HEK293 (cell line): ENCODE measurements at regions not wholly inside any gene's neighbourhood (a gene's known extent, or its start where the extent isn't known, plus 50 kb on each side); places are given as distances from the start of the nearest gene placed in this dataset.

Experiments used
- KLF16 ChIP-seq: fragments of 450-650 bp; formaldehyde crosslinking; IDR thresholded peaks from 2 replicates; pipeline ENCODE4 v1.5.1; 2017; ENCODE audit warnings: missing biosample characterization, missing genetic modification characterization
- OSR2 ChIP-seq: fragments of 450-650 bp; formaldehyde crosslinking; IDR thresholded peaks from 2 replicates; pipeline ENCODE4 v1.5.1; 2016; ENCODE audit warnings: missing biosample characterization, missing genetic modification characterization
- ZNF202 ChIP-seq: fragments of 450-650 bp; formaldehyde crosslinking; IDR thresholded peaks from 2 replicates; pipeline ENCODE4 v1.5.1; 2016; ENCODE audit warnings: missing biosample characterization, missing genetic modification characterization, borderline replicate concordance
- ZNF223 ChIP-seq: fragments of 450-650 bp; formaldehyde crosslinking; IDR thresholded peaks from 2 replicates; pipeline ENCODE4 v1.5.1; 2016; ENCODE audit warnings: missing biosample characterization, missing genetic modification characterization
- ZNF530 ChIP-seq: fragments of 450-650 bp; formaldehyde crosslinking; IDR thresholded peaks from 2 replicates; pipeline ENCODE4 v1.5.1; 2016; ENCODE audit warnings: low read depth, missing biosample characterization, missing genetic modification characterization
- TF ChIP-seq, protein P1 (sequence below): fragments of 450-650 bp; formaldehyde crosslinking; IDR thresholded peaks from 2 replicates; pipeline ENCODE4 v1.5.1; 2016; ENCODE audit warnings: missing biosample characterization, missing genetic modification characterization
- TF ChIP-seq, protein P2 (sequence below): fragments of 450-650 bp; formaldehyde crosslinking; IDR thresholded peaks from 2 replicates; pipeline ENCODE4 v1.5.0; 2017; ENCODE audit warnings: missing biosample characterization, missing genetic modification characterization, borderline replicate concordance
- TF ChIP-seq, protein P3 (sequence below): fragments of 450-650 bp; formaldehyde crosslinking; IDR thresholded peaks from 2 replicates; pipeline ENCODE4 v1.5.1; 2016; ENCODE audit warnings: missing biosample characterization, missing genetic modification characterization
- TF ChIP-seq, protein P4 (sequence below): fragments of 450-650 bp; formaldehyde crosslinking; IDR thresholded peaks from 2 replicates; pipeline ENCODE4 v1.5.1; 2016; ENCODE audit warnings: missing biosample characterization, missing genetic modification characterization
- TF ChIP-seq, protein P5 (sequence below): fragments of 450-650 bp; formaldehyde crosslinking; IDR thresholded peaks from 2 replicates; pipeline ENCODE4 v1.5.1; 2016; ENCODE audit warnings: missing biosample characterization, missing genetic modification characterization
- TF ChIP-seq, protein P6 (sequence below): fragments of 450-650 bp; formaldehyde crosslinking; IDR thresholded peaks from 2 replicates; pipeline ENCODE4 v1.5.1; 2016; ENCODE audit warnings: missing biosample characterization, missing genetic modification characterization

DNA sequence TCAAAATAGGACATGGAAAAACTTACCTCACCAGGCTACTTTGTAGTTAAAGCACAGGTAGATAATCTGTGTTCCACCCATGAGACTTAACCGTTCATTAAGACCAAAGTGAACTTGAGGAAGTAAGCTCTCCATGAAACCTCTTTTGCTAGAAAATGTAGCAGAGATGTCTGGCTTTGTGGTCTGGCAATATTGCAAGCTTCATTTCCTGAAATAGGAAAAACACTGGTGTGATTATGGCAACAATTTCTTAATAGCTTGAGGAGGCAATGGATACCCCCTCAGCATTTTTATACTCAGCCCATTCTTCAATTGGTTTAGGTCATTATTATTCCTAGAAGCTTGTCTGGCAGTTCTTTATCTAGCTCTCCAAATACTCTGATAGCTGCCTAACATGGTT is 957.3 kb downstream of the IGSF11 start:
- no peak for TF ChIP-seq KLF16
- TF ChIP-seq, protein P1, sequence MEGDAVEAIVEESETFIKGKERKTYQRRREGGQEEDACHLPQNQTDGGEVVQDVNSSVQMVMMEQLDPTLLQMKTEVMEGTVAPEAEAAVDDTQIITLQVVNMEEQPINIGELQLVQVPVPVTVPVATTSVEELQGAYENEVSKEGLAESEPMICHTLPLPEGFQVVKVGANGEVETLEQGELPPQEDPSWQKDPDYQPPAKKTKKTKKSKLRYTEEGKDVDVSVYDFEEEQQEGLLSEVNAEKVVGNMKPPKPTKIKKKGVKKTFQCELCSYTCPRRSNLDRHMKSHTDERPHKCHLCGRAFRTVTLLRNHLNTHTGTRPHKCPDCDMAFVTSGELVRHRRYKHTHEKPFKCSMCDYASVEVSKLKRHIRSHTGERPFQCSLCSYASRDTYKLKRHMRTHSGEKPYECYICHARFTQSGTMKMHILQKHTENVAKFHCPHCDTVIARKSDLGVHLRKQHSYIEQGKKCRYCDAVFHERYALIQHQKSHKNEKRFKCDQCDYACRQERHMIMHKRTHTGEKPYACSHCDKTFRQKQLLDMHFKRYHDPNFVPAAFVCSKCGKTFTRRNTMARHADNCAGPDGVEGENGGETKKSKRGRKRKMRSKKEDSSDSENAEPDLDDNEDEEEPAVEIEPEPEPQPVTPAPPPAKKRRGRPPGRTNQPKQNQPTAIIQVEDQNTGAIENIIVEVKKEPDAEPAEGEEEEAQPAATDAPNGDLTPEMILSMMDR: no peak
- TF ChIP-seq ZNF530 (tag by site-specific recombination): no peak
- TF ChIP-seq, protein P2, sequence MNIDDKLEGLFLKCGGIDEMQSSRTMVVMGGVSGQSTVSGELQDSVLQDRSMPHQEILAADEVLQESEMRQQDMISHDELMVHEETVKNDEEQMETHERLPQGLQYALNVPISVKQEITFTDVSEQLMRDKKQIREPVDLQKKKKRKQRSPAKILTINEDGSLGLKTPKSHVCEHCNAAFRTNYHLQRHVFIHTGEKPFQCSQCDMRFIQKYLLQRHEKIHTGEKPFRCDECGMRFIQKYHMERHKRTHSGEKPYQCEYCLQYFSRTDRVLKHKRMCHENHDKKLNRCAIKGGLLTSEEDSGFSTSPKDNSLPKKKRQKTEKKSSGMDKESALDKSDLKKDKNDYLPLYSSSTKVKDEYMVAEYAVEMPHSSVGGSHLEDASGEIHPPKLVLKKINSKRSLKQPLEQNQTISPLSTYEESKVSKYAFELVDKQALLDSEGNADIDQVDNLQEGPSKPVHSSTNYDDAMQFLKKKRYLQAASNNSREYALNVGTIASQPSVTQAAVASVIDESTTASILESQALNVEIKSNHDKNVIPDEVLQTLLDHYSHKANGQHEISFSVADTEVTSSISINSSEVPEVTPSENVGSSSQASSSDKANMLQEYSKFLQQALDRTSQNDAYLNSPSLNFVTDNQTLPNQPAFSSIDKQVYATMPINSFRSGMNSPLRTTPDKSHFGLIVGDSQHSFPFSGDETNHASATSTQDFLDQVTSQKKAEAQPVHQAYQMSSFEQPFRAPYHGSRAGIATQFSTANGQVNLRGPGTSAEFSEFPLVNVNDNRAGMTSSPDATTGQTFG (tag by site-specific recombination): no peak
- no peak for TF ChIP-seq ZNF202
- no peak for TF ChIP-seq ZNF223
- TF ChIP-seq, protein P3, sequence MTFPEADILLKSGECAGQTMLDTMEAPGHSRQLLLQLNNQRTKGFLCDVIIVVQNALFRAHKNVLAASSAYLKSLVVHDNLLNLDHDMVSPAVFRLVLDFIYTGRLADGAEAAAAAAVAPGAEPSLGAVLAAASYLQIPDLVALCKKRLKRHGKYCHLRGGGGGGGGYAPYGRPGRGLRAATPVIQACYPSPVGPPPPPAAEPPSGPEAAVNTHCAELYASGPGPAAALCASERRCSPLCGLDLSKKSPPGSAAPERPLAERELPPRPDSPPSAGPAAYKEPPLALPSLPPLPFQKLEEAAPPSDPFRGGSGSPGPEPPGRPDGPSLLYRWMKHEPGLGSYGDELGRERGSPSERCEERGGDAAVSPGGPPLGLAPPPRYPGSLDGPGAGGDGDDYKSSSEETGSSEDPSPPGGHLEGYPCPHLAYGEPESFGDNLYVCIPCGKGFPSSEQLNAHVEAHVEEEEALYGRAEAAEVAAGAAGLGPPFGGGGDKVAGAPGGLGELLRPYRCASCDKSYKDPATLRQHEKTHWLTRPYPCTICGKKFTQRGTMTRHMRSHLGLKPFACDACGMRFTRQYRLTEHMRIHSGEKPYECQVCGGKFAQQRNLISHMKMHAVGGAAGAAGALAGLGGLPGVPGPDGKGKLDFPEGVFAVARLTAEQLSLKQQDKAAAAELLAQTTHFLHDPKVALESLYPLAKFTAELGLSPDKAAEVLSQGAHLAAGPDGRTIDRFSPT (tag by site-specific recombination): no peak
- TF ChIP-seq OSR2 (tag by site-specific recombination): no peak
- TF ChIP-seq, protein P4, sequence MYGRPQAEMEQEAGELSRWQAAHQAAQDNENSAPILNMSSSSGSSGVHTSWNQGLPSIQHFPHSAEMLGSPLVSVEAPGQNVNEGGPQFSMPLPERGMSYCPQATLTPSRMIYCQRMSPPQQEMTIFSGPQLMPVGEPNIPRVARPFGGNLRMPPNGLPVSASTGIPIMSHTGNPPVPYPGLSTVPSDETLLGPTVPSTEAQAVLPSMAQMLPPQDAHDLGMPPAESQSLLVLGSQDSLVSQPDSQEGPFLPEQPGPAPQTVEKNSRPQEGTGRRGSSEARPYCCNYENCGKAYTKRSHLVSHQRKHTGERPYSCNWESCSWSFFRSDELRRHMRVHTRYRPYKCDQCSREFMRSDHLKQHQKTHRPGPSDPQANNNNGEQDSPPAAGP (tag by site-specific recombination): no peak
- TF ChIP-seq, protein P5, sequence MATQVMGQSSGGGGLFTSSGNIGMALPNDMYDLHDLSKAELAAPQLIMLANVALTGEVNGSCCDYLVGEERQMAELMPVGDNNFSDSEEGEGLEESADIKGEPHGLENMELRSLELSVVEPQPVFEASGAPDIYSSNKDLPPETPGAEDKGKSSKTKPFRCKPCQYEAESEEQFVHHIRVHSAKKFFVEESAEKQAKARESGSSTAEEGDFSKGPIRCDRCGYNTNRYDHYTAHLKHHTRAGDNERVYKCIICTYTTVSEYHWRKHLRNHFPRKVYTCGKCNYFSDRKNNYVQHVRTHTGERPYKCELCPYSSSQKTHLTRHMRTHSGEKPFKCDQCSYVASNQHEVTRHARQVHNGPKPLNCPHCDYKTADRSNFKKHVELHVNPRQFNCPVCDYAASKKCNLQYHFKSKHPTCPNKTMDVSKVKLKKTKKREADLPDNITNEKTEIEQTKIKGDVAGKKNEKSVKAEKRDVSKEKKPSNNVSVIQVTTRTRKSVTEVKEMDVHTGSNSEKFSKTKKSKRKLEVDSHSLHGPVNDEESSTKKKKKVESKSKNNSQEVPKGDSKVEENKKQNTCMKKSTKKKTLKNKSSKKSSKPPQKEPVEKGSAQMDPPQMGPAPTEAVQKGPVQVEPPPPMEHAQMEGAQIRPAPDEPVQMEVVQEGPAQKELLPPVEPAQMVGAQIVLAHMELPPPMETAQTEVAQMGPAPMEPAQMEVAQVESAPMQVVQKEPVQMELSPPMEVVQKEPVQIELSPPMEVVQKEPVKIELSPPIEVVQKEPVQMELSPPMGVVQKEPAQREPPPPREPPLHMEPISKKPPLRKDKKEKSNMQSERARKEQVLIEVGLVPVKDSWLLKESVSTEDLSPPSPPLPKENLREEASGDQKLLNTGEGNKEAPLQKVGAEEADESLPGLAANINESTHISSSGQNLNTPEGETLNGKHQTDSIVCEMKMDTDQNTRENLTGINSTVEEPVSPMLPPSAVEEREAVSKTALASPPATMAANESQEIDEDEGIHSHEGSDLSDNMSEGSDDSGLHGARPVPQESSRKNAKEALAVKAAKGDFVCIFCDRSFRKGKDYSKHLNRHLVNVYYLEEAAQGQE (tag by site-specific recombination): no peak
- TF ChIP-seq, protein P6, sequence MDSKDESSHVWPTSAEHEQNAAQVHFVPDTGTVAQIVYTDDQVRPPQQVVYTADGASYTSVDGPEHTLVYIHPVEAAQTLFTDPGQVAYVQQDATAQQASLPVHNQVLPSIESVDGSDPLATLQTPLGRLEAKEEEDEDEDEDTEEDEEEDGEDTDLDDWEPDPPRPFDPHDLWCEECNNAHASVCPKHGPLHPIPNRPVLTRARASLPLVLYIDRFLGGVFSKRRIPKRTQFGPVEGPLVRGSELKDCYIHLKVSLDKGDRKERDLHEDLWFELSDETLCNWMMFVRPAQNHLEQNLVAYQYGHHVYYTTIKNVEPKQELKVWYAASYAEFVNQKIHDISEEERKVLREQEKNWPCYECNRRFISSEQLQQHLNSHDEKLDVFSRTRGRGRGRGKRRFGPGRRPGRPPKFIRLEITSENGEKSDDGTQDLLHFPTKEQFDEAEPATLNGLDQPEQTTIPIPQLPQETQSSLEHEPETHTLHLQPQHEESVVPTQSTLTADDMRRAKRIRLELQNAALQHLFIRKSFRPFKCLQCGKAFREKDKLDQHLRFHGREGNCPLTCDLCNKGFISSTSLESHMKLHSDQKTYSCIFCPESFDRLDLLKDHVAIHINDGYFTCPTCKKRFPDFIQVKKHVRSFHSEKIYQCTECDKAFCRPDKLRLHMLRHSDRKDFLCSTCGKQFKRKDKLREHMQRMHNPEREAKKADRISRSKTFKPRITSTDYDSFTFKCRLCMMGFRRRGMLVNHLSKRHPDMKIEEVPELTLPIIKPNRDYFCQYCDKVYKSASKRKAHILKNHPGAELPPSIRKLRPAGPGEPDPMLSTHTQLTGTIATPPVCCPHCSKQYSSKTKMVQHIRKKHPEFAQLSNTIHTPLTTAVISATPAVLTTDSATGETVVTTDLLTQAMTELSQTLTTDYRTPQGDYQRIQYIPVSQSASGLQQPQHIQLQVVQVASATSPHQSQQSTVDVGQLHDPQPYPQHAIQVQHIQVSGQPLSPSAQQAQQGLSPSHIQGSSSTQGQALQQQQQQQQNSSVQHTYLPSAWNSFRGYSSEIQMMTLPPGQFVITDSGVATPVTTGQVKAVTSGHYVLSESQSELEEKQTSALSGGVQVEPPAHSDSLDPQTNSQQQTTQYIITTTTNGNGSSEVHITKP (tag by site-specific recombination): no peak
